ENCODE measurements at regions not wholly inside any gene's neighbourhood (a gene's known extent, or its start where the extent isn't known, plus 50 kb on each side); places are given as distances from the start of the nearest gene placed in this dataset.

GRCh38 chrX:2607113-2607512 is 84.0 kb upstream of the CD99 start:
- Histone ChIP-seq H3K4me3 (no peak overlapping the region), H3K27ac (no peak overlapping the region), H3K9me3 (no peaks in the 10 kb centered on the region), H3K36me3 (peaks cover 0 to 43% (median 2%) of the 10 kb centered on the region in 6 donors), H3K27me3 (replicated peaks in 1 of 7) (no peaks in the 10 kb centered on the region), H3K4me1 (peaks cover 12 to 54% (median 29%) of the 10 kb centered on the region in 6 donors)
- intact Hi-C loops (cut with DNase I; ENCODE audit: low total_unique reads): no loop called here
- DNase-seq: no peak
- TF ChIP-seq POLR2A (IDR thresholded peaks at IDR 0.05) (no peak), POLR2AphosphoS5 (IDR thresholded peaks at IDR 0.05) (no peak)
- TF ChIP-seq, protein P1, sequence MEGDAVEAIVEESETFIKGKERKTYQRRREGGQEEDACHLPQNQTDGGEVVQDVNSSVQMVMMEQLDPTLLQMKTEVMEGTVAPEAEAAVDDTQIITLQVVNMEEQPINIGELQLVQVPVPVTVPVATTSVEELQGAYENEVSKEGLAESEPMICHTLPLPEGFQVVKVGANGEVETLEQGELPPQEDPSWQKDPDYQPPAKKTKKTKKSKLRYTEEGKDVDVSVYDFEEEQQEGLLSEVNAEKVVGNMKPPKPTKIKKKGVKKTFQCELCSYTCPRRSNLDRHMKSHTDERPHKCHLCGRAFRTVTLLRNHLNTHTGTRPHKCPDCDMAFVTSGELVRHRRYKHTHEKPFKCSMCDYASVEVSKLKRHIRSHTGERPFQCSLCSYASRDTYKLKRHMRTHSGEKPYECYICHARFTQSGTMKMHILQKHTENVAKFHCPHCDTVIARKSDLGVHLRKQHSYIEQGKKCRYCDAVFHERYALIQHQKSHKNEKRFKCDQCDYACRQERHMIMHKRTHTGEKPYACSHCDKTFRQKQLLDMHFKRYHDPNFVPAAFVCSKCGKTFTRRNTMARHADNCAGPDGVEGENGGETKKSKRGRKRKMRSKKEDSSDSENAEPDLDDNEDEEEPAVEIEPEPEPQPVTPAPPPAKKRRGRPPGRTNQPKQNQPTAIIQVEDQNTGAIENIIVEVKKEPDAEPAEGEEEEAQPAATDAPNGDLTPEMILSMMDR (IDR thresholded peaks at IDR 0.05 in 8 of 11, conservative IDR thresholded peaks at IDR 0.05 in 3 of 11): no peak
- 95 to 99% (median 98%) methylated on average over 2 of the region's 2 CpGs for WGBS, 5 donors

DNA sequence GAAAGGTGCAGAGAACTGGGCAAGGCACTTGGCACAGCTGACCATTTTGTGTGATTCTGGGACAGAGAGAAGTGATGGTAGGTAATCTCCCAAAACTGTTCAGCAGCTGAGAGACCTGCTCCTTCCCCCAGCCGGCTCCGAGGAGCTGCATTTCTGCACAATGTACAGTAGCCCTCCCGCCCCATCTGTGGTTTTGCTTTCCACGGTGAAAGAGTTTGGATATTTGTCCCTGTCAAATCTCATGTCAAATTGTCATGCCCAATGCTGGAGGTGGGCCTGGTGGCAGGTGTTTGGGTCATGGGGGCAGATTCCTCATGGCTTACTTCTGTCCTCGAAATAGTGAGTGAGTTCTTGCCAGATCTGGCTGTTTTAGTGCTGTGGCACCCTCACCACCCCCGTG is 90.5 kb upstream of the CD99 start:
- peaks cover 0 to 6% (median 0%) of the 10 kb centered on the region in 6 donors for H3K4me1 ChIP-seq
- H3K27me3 ChIP-seq (replicated peaks in 1 of 7): no peaks in the 10 kb centered on the region
- TF ChIP-seq, protein P1 (IDR thresholded peaks at IDR 0.05 in 8 of 11, conservative IDR thresholded peaks at IDR 0.05 in 3 of 11): no peak
- TF ChIP-seq POLR2A (IDR thresholded peaks at IDR 0.05) (no peak), POLR2AphosphoS5 (IDR thresholded peaks at IDR 0.05) (no peak)
- peaks cover 0 to 73% (median 8%) of the 10 kb centered on the region in 6 donors for H3K36me3 ChIP-seq
- DNase-seq: no peak
- no peak overlapping the region for H3K27ac ChIP-seq
- H3K9me3 ChIP-seq: no peaks in the 10 kb centered on the region
- H3K4me3 ChIP-seq: no peak overlapping the region
- WGBS, 5 donors: 90 to 96% (median 91%) methylated on average over 6 of the region's 6 CpGs
- intact Hi-C loops (cut with DNase I; ENCODE audit: low total_unique reads): no loop called here

- Histone ChIP-seq H3K9me3 (no peaks in the 10 kb centered on the region), H3K4me1 (peaks cover 0 to 15% (median 0%) of the 10 kb centered on the region in 6 donors), H3K4me3 (no peak overlapping the region), H3K36me3 (peaks cover 0 to 44% (median 6%) of the 10 kb centered on the region in 6 donors), H3K27me3 (replicated peaks in 1 of 7) (no peaks in the 10 kb centered on the region), H3K27ac (no peak overlapping the region)
- TF ChIP-seq POLR2AphosphoS5 (IDR thresholded peaks at IDR 0.05): no peak
- intact Hi-C loops (cut with DNase I; ENCODE audit: low total_unique reads): no loop called here
- no peak for DNase-seq
- WGBS, 5 donors: 82 to 87% (median 84%) methylated on average over 9 of the region's 9 CpGs
Measured at GRCh38 chrX:2596555-2597255, 94.4 kb upstream of the CD99 start.

DNA sequence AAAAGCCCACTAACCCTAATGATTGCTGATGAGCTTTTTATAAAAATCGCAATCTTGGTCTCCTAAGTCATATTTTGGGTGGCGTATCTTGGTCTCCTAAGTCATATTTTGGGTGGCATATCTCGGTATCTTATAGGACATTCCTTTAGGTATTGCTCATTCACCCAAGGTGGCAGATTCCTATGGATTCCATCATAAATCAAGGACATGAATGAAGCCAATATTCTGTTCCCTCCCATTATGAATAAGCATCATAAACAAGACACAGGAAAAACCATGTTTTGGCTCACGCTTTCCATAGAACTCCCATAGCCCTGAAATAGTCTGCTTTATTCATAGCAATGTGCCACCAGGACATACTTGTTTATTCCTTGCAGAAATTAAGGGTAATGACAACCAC is 95.0 kb upstream of the CD99 start:
- intact Hi-C loops (cut with DNase I; ENCODE audit: low total_unique reads): no loop called here

More for the DNA sequence above, 95.0 kb upstream of the CD99 start:
- Histone ChIP-seq H3K27me3 (replicated peaks in 1 of 7) (no peaks in the 10 kb centered on the region), H3K36me3 (peaks cover 0 to 37% (median 3%) of the 10 kb centered on the region in 6 donors), H3K27ac (no peak overlapping the region), H3K9me3 (no peaks in the 10 kb centered on the region), H3K4me3 (no peak overlapping the region), H3K4me1 (peaks cover 0 to 15% (median 0%) of the 10 kb centered on the region in 6 donors)
- TF ChIP-seq POLR2A (IDR thresholded peaks at IDR 0.05) (no peak), POLR2AphosphoS5 (IDR thresholded peaks at IDR 0.05) (no peak)
- TF ChIP-seq, protein P1 (IDR thresholded peaks at IDR 0.05 in 8 of 11, conservative IDR thresholded peaks at IDR 0.05 in 3 of 11): no peak
- WGBS, 5 donors: 88 to 97% (median 94%) methylated on average over 4 of the region's 4 CpGs
- no peak for DNase-seq
